Peyer's patch (tissue), 4 donors: ENCODE measurements at regions not wholly inside any gene's neighbourhood (a gene's known extent, or its start where the extent isn't known, plus 50 kb on each side); places are given as distances from the start of the nearest gene placed in this dataset.

Source experiments
- DNase-seq, 3 donors: peaks; one replicate each; pipeline ENCODE4 v3.0.0-alpha.2; 2017 to 2019
- H3K27ac ChIP-seq, 4 donors: fragments of 200-600 bp; sonication (generic); one replicate each; pipeline ENCODE4 v1.5.1; 2016 to 2019
- H3K27me3 ChIP-seq, 2 donors: fragments of 200-600 bp; sonication (generic); one replicate each; pipeline ENCODE4 v1.5.1; 2019
- H3K36me3 ChIP-seq, 3 donors: fragments of 200-600 bp; sonication (generic); one replicate each; pipeline ENCODE4 v1.5.1; 2016 to 2019
- H3K4me1 ChIP-seq, 4 donors: fragments of 200-600 bp; sonication (generic); one replicate each; pipeline ENCODE4 v1.5.1; 2016 to 2019
- H3K4me3 ChIP-seq, 4 donors: fragments of 200-600 bp; sonication (generic); 1 replicate in 3 of 4; 2 replicates in 1 of 4; pipeline ENCODE4 v1.5.1; 2016 to 2019; ENCODE audit warnings: mild to moderate bottlenecking in 1 of 4
- H3K9me3 ChIP-seq, 4 donors: fragments of 200-600 bp; sonication (generic); one replicate each; pipeline ENCODE4 v1.5.1; 2016 to 2019; ENCODE audit warnings: mild to moderate bottlenecking in 1 of 4
- POLR2A ChIP-seq, 2 donors: fragments of 450-650 bp; IDR thresholded peaks; one replicate each; pipeline ENCODE4 v1.5.1; 2017; ENCODE audit warnings: antibody characterized with exemption in 2 of 2, mild to moderate bottlenecking in 2 of 2, moderate library complexity in 2 of 2
- TF ChIP-seq, protein P1 (sequence below), 6 experiments: fragments of 450-650 bp in 4 of 6; fragments of 200-600 bp in 2 of 6; sonication (generic) in 1 of 6; IDR thresholded peaks; one replicate each; pipeline ENCODE4 v1.5.1; 2017 to 2019; ENCODE audit warnings: antibody characterized with exemption in 6 of 6, mild to moderate bottlenecking in 3 of 6, moderate library complexity in 1 of 6

DNA sequence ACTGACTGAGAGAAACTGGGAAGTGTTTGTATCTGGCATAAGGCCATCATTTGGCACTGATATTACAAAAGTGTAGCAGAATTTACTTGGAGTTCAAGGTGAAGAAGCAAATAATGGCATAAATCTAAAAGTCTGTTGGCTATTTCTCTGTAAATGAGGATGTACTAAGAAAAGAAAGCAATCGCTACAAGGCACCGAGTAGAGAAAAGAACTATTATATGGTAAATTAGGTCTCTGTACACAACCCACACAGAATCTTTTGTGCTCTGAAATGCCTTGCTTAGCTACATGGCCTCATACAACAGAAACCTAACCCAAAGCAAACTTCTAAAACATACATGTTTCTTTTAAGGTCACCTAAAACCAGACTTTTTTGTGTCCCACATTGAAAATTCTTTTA lies 290.1 kb upstream of the WWC1 start:
- Histone ChIP-seq H3K36me3 (no peaks in the 10 kb centered on the region), H3K27ac (no peak overlapping the region), H3K4me1 (no peaks in the 10 kb centered on the region), H3K27me3 (no peaks in the 10 kb centered on the region), H3K4me3 (no peak overlapping the region), H3K9me3 (no peaks in the 10 kb centered on the region)
- DNase-seq, result no peak
- TF ChIP-seq, protein P1, sequence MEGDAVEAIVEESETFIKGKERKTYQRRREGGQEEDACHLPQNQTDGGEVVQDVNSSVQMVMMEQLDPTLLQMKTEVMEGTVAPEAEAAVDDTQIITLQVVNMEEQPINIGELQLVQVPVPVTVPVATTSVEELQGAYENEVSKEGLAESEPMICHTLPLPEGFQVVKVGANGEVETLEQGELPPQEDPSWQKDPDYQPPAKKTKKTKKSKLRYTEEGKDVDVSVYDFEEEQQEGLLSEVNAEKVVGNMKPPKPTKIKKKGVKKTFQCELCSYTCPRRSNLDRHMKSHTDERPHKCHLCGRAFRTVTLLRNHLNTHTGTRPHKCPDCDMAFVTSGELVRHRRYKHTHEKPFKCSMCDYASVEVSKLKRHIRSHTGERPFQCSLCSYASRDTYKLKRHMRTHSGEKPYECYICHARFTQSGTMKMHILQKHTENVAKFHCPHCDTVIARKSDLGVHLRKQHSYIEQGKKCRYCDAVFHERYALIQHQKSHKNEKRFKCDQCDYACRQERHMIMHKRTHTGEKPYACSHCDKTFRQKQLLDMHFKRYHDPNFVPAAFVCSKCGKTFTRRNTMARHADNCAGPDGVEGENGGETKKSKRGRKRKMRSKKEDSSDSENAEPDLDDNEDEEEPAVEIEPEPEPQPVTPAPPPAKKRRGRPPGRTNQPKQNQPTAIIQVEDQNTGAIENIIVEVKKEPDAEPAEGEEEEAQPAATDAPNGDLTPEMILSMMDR (IDR thresholded peaks at IDR 0.05), result no peak
- no peak for TF ChIP-seq POLR2A (IDR thresholded peaks at IDR 0.05)

DNA sequence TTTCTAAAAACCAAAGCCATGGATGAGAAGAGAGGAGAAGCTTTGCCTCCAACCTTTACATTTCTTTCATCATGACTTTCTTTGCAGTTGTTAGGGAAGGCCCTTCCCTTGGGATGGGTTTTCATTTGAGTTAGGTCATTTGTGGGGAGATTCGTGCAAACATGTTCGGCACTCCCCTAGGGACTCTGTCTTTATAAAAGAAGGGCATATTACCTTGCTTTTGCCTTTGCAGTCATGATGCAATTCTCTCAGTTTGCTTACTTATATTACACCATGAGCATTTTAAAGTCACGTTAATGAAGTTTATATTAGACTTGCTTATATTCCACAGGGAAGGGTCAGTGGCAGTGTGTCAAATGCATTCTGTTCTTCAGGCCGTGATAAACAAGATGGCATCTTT lies 289.3 kb upstream of the WWC1 start:
- H3K27me3 ChIP-seq, result no peaks in the 10 kb centered on the region
- no peak overlapping the region for H3K27ac ChIP-seq
- no peaks in the 10 kb centered on the region for H3K4me1 ChIP-seq
- no peaks in the 10 kb centered on the region for H3K36me3 ChIP-seq
- TF ChIP-seq, protein P1 (IDR thresholded peaks at IDR 0.05), result no peak
- TF ChIP-seq POLR2A (IDR thresholded peaks at IDR 0.05), result no peak
- H3K9me3 ChIP-seq, result no peaks in the 10 kb centered on the region
- H3K4me3 ChIP-seq, result no peak overlapping the region
- DNase-seq, result no peak

DNA sequence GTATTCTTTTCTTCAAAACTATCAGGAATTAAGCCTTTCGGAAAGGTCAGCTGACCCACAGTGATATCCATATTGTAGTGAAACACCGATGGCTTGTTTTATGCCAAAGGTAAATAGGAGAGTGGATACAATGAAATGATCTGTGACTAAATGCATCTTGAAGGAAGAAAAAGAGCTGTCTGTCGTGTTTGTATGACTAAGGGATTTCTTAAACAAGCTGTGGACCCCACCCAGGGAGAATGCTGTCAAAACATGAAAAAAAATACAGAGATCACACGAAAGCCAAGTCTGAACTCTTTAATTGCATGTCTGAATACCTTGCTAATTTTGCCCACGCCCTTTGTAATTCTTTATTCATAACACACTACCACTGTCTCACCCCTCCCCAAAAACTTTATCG lies 286.4 kb upstream of the WWC1 start:
- H3K9me3 ChIP-seq, result no peaks in the 10 kb centered on the region
- H3K4me1 ChIP-seq, result no peaks in the 10 kb centered on the region
- H3K27me3 ChIP-seq, result no peaks in the 10 kb centered on the region
- no peak overlapping the region for H3K27ac ChIP-seq
- TF ChIP-seq POLR2A (IDR thresholded peaks at IDR 0.05), result no peak
- TF ChIP-seq, protein P1 (IDR thresholded peaks at IDR 0.05), result no peak
- DNase-seq, result no peak
- no peaks in the 10 kb centered on the region for H3K36me3 ChIP-seq
- H3K4me3 ChIP-seq, result no peak overlapping the region

DNA sequence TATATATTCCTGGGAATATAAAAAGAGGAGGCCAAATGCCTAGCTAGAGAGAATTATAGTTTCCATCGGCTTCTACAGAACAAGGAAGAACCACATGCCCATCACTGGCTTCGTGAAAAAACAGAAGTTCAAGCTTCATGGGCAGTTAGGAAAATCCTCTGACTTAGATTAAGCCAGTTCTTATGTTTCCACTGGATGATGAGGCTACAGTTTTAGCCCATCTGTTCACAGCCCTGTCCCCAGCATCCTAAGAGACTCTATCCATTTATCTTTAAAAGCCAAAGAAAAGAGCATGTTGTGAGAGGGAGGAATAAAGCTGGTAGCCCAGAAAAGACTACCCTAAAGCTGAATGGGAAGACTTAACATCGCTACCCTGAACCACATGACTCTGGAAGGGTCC lies 285.5 kb upstream of the WWC1 start:
- Histone ChIP-seq H3K27me3 (no peaks in the 10 kb centered on the region), H3K27ac (no peak overlapping the region), H3K36me3 (no peaks in the 10 kb centered on the region), H3K4me1 (no peaks in the 10 kb centered on the region), H3K4me3 (no peak overlapping the region), H3K9me3 (no peaks in the 10 kb centered on the region)
- DNase-seq, result no peak
- TF ChIP-seq, protein P1 (IDR thresholded peaks at IDR 0.05), result no peak

DNA sequence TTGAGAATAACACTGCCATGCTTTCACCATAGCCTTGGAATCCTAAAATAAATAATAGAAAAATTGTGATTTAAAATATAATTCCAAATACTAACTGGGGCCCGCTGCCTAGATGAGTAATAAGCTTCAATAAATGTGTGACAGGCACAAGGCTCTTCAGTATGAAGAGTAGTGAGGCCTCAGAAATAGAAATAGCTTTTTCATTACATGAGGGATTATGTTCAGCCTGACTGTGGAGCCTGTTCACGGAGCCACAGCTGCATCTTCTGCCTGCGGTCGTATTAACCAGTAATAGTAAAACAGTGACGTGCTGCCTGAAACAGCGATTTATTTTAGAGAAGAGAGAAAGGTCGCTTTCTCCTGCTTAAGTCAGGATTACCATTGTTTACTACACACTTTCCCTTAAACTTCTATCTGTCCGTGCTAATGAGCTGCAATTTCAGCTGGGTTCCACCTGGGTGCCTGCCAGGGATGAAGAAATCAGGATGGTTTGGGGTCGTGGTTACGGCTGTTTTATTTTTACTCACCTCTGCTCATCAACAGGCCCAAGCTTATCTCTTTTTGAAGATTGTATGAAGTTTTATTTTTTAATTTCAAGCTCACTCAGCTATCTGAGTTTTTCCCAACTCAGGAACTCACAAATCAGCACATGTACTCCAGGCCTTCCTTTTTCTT lies 284.9 kb upstream of the WWC1 start:
- TF ChIP-seq POLR2A (IDR thresholded peaks at IDR 0.05), result no peak
- TF ChIP-seq, protein P1 (IDR thresholded peaks at IDR 0.05), result no peak
- no peaks in the 10 kb centered on the region for H3K27me3 ChIP-seq
- DNase-seq, result no peak
- H3K36me3 ChIP-seq, result no peaks in the 10 kb centered on the region
- no peaks in the 10 kb centered on the region for H3K4me1 ChIP-seq
- H3K9me3 ChIP-seq, result no peaks in the 10 kb centered on the region
- H3K4me3 ChIP-seq, result no peak overlapping the region
- no peak overlapping the region for H3K27ac ChIP-seq

DNA sequence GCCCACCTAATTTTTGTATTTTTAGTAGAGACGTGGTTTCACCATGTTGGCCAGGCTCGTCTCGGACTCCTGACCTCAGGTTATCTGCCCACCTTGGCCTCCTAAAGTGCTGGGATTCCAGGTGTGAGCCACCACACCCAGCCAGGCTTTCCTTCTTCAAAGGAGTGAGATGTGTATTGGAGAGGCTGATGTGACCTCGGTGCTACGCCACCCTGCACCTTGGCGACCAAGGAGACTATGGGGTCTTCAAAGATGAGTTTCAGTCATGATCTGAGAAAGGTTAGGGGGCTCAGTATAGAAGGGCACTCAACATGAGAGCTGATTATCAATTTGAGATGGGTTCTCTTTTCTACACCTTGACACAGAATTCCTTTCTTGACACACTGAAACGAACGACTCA lies 284.2 kb upstream of the WWC1 start:
- Histone ChIP-seq H3K4me1 (no peaks in the 10 kb centered on the region), H3K27me3 (no peaks in the 10 kb centered on the region), H3K27ac (no peak overlapping the region), H3K4me3 (no peak overlapping the region), H3K36me3 (no peaks in the 10 kb centered on the region), H3K9me3 (no peaks in the 10 kb centered on the region)
- TF ChIP-seq POLR2A (IDR thresholded peaks at IDR 0.05), result no peak
- TF ChIP-seq, protein P1 (IDR thresholded peaks at IDR 0.05), result no peak
- DNase-seq, result no peak
